HG03060 (cell line): ENCODE measurements at regions not wholly inside any gene's neighbourhood (a gene's known extent, or its start where the extent isn't known, plus 50 kb on each side); places are given as distances from the start of the nearest gene placed in this dataset.
"Not testable (repeated sequence)": the region's sequence is repeated elsewhere in the genome, so short reads cannot be mapped to it uniquely, and the experiment has no call there.

Experiments
- ATAC-seq: cut with Tn5 transposase; IDR thresholded peaks from one replicate; pipeline ENCODE4 v1.9.1; 2021; ENCODE audit warnings: low read depth, moderate number of reproducible peaks; ENCODE audit not compliant: unreplicated experiment

DNA sequence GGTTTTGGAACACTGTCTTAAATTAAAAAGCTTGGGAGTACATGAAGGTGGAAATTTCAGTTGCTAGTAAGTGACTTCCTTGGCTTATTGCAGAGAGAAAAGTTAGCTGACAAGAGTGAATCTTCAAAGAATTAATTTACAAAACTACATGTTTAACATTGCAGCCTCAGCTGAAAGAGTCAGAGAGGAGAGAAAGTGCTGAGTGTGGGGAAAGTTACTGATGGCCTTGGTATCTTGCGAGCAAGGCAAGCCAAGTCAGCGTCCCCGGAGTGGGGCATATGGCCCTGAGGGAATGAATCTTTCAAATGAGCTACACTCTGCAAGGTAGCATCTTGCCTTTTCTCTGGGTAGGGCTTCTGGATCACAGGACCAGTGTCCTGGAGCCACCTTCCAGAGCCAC is 131.3 kb downstream of the LPIN1 start:
- no peak for ATAC-seq

GRCh38 chr2:11885253-11885652 is 138.8 kb downstream of the LPIN1 start:
- not testable (repeated sequence) for ATAC-seq

DNA sequence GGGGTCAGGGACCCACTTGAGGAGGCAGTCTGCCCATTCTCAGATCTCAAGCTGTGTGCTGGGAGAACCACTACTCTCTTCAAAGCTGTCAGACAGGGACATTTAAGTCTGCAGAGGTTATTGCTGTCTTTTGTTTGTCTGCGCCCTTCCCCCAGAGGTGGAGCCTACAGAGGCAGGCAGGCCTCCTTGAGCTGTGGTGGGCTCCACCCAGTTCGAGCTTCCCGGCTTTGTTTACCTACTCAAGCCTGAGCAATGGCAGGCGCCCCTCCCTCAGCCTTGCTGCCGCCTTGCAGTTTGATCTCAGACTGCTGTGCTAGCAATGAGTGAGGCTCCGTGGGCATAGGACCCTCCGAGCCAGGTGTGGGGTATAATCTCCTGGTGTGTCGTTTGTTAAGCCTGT is 140.5 kb downstream of the LPIN1 start:
- ATAC-seq, result not testable (repeated sequence)

DNA sequence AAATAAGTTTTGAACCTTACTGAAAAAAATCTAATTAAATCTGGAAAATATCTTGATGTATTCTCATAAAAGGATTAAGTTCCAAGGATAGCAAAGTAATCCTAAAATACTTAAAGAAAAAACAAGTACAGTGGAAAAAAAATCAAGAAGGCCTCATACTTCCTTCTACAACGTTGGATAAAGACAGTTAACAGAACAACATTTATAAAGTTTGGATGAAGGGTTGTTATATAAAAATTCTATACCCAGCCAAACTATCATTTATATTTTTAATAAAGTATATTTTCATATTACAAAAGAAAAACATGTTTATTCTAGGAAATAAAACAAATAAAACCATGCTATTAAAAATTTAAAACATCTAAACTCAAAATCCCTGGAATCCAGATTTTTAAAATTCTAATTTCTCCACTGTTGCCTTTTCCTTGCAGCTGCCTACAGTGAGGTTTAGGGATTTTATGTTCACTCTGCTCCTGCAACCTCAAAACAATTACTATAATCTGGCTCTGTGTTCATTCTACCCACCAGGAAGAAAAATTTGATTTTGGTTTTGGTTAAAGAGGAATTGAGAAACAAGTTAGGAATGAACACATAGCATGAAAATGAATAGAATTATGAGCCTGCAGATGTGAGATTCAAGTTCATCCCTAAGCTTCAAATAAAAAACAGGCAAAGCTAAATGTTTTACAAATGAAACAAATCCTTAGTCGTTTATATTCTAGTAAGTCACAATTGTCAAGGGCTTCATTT is 142.8 kb downstream of the LPIN1 start:
- no peak for ATAC-seq

GRCh38 chr2:11889854-11890253 is 143.4 kb downstream of the LPIN1 start:
- ATAC-seq, result no peak

- ATAC-seq, result no peak
Observed at GRCh38 chr2:11891028-11891427, 144.6 kb downstream of the LPIN1 start.

GRCh38 chr2:11891671-11892440 is 145.4 kb downstream of the LPIN1 start:
- ATAC-seq, result no peak

GRCh38 chr2:11896386-11896785 is 150.0 kb downstream of the LPIN1 start:
- ATAC-seq, result no peak

DNA sequence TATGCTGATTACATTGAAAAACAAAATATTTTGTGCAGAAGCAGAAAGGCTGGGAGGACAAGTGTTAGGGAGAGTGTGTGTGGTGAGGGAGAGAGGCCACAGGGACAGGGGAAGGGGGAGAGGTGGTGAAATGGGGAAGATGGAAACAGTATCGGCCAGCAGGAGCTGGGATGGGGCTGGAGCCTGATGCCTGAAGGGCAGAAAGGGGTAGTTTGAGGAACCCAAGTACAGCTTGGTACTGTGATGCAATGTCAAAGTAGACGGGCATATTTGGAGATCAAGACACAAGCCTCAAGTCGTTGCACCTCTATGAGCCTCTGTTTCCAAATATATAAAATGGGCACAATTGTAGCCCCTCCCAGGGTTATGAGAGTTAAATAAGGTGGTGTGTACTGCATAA is 152.1 kb downstream of the LPIN1 start:
- no peak for ATAC-seq

DNA sequence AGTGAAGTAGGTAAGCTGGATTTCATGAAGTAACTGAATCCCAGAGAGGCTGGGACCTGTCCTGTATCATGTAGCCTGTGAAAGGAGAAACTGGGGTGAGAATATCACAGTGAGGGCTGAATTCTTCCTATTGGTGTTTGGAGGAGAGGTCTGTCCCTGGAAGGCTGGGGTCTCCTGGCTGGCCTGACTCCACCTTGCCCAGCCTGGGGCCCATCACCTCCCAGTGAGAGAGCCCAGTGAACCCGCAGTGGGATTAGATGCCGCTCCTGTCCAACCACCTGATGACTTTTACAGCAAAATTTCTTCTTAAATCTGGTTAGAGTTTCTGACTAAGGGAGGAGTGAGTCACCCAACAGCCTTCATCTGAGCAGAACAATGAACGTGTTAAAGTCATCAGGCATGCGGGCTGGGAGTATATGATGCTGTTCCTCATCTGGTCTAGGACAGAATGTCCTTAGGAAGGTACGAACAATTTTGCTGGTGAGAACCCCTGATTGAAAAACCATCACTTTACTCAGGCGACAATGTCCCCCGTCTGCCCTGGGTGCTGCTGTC is 152.9 kb downstream of the LPIN1 start:
- ATAC-seq, result no peak

- ATAC-seq, result not testable (repeated sequence)
Observed at GRCh38 chr2:11900891-11901290, 154.5 kb downstream of the LPIN1 start.

DNA sequence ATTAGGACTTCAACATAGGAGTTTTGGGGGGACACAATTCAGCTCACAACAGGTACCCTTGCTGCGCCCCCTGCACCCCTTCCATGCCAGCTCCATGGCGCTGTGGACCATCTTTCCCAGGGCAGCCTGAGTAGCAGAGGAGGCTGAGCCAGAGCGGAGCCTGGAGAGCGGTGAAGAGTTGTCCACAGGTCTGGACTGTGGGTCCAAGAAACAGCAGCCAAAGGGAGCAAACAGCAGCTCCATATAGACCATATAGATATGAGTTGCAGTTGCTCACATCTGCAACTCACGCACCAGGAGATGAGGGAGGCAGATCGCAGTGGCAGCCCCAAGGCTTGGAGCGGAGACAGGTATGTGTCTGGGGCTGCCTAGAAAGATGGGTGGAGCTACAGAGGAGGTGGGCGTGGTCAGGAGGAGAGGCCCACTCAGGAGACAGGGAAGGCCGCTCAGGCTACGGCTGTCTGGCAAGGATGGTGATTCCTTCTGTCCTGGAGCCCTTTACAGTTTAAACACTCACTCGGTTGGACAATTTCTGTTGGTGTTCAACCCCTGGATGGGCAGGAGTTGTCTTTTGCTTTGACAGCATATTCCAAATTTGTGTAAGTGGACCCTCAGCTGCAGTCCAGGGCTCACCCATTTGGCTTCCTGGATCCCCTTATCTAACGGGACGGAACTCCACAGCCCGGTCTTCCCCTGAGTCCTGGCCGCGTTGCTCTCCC is 155.1 kb downstream of the LPIN1 start:
- no peak for ATAC-seq

DNA sequence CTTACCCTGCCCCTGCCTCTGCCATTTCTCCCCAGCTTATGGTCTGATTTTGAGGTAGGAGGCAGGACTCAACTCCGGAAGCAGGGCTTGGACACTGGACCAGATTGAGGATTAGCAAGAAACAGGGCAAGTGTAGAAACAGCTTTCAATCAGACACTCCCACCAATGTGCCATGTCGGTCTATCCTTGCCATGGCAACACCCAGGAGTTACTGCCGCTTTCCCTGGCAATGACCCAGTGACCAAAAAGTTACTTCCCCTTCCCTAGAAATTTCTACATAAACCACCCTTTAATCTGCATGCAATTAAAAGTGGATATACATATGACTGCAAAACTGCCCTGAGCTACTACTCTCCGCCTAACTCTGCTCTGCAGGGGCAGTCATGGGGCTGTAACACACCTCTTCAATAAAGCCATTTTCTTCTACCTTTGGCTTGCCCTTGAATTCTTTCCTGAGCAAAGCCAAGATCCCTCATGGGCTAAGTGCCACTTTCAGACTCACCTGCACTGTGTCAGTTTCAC is 156.7 kb downstream of the LPIN1 start:
- ATAC-seq, result no peak

DNA sequence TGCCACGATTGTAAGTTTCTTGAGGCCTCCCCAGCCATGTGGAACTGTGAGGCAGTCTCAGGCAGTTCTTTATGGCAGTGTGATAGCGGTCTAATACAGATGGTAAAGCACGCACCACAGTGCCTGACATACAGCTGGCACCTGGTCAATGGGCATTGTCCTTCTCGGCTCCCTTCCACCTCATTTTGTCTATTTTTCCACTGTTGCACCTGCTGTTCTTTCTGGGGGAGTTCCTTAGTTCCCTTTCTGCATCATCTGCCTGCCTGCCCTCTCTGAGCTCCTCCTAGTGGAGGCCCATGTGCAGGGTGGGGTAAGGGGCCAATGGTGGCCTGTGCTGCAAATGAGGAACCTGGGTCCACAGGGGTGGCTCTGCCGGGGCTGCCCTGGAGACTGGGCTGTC is 157.6 kb downstream of the LPIN1 start:
- ATAC-seq, result no peak

GRCh38 chr2:11904941-11905340 is 158.5 kb downstream of the LPIN1 start:
- ATAC-seq, result no peak

GRCh38 chr2:11907190-11907589 is 160.8 kb downstream of the LPIN1 start:
- ATAC-seq, result no peak

- no peak for ATAC-seq
Observed at GRCh38 chr2:11910971-11911370, 164.5 kb downstream of the LPIN1 start.

DNA sequence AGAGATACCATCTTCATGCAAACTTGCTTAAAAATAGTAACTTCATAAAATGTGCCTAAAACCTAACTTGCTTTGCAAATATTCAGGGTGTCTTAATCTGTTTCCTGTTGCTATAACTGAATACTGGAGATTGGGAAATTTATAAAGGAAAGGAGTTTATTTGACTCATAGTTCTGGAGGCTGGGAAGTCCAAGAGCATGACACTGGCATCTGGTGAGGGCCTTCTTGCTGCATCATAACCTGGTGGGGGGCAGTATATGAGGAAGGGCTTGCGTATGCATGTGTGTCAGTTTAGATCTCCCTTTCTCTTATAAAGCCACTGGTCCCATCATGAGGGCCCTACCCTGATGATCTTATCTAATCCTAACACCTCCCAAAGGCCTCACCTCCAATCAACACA is 166.5 kb downstream of the LPIN1 start:
- no peak for ATAC-seq

DNA sequence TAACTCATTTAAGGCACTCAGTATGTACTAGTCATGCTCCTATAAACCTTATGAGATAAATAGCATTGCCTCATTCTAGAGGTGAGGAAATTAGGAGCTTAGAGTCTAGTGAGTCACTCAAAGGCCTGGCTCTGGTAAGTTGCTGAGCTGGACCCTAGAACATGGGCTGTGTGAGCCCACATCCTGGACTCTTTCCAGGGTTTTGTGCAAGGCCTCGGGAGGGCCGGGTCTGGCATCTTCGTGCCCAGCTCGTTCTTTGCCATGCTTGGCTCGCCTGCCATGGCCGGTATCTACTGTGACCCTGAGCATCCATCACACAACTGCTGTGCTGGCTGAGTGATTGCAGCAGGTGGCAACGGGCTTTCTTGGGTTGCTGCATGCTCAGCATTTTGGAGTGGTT is 168.0 kb downstream of the LPIN1 start:
- ATAC-seq, result no peak

- no peak for ATAC-seq
Observed at GRCh38 chr2:11915650-11916049, 169.2 kb downstream of the LPIN1 start.

DNA sequence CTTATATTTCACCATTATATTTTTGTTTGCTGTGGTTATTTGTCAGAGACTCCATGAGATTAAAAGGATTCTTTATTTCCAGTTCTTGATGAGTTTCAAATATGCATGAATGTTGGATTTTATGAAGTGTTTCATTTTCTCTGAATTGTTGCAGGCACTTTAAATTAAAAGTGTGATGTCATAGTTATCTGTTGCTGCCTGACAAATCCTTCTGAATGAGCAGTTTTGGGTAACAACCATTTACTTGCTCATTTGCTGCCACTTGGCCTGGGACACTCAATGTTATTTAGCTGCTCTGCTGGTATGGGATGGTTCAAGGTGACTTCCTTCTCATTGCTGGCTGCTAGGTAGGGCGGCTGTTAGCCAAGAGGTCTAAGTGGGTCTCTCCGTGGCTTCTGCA is 173.5 kb downstream of the LPIN1 start:
- ATAC-seq, result no peak
